ENCODE measurements at regions not wholly inside any gene's neighbourhood (a gene's known extent, or its start where the extent isn't known, plus 50 kb on each side); places are given as distances from the start of the nearest gene placed in this dataset.

GRCh38 chr11:22508665-22509064, 117.0 kb downstream of the FANCF start:
- CTCF ChIA-PET, result no interaction called here
- no peak for DNase-seq (ENCODE audit: low read depth)
- Histone ChIP-seq H3K36me3 (ENCODE audit: control insufficient read depth, insufficient read depth, low read length) (no peaks in the 10 kb centered on the region), H3K27me3 (ENCODE audit: control insufficient read depth, insufficient read depth, low read length) (no peaks in the 10 kb centered on the region), H3K4me3 (ENCODE audit: low read depth, low read length) (no peak overlapping the region)
- TF ChIP-seq, protein P1, sequence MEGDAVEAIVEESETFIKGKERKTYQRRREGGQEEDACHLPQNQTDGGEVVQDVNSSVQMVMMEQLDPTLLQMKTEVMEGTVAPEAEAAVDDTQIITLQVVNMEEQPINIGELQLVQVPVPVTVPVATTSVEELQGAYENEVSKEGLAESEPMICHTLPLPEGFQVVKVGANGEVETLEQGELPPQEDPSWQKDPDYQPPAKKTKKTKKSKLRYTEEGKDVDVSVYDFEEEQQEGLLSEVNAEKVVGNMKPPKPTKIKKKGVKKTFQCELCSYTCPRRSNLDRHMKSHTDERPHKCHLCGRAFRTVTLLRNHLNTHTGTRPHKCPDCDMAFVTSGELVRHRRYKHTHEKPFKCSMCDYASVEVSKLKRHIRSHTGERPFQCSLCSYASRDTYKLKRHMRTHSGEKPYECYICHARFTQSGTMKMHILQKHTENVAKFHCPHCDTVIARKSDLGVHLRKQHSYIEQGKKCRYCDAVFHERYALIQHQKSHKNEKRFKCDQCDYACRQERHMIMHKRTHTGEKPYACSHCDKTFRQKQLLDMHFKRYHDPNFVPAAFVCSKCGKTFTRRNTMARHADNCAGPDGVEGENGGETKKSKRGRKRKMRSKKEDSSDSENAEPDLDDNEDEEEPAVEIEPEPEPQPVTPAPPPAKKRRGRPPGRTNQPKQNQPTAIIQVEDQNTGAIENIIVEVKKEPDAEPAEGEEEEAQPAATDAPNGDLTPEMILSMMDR (IDR thresholded peaks at IDR 0.05; ENCODE audit: insufficient read depth, low read depth, low read length), result no peak
- POLR2A ChIA-PET, result no interaction called here

- TF ChIP-seq, protein P1 (IDR thresholded peaks at IDR 0.05; ENCODE audit: insufficient read depth, low read depth, low read length), result no peak
- POLR2A ChIA-PET, result no interaction called here
- no peaks in the 10 kb centered on the region for H3K27me3 ChIP-seq (ENCODE audit: control insufficient read depth, insufficient read depth, low read length)
- DNase-seq (ENCODE audit: low read depth), result no peak
- H3K4me3 ChIP-seq (ENCODE audit: low read depth, low read length), result no peak overlapping the region
- H3K36me3 ChIP-seq (ENCODE audit: control insufficient read depth, insufficient read depth, low read length), result no peaks in the 10 kb centered on the region
- CTCF ChIA-PET, result no interaction called here
These were observed 128.1 kb downstream of the FANCF start for GRCh38 chr11:22497474-22497873.

GRCh38 chr11:22491555-22492225, 133.9 kb downstream of the FANCF start:
- Histone ChIP-seq H3K4me3 (ENCODE audit: low read depth, low read length) (no peak overlapping the region), H3K36me3 (ENCODE audit: control insufficient read depth, insufficient read depth, low read length) (no peaks in the 10 kb centered on the region), H3K27me3 (ENCODE audit: control insufficient read depth, insufficient read depth, low read length) (no peaks in the 10 kb centered on the region)
- TF ChIP-seq, protein P1 (IDR thresholded peaks at IDR 0.05; ENCODE audit: insufficient read depth, low read depth, low read length), result no peak
- POLR2A ChIA-PET, result no interaction called here
- CTCF ChIA-PET, result no interaction called here
- DNase-seq (ENCODE audit: low read depth), result peak; percentile 26

GRCh38 chr11:22479971-22480720, 142.0 kb downstream of the SLC17A6 start:
- no peak for DNase-seq (ENCODE audit: low read depth)
- Histone ChIP-seq H3K36me3 (ENCODE audit: control insufficient read depth, insufficient read depth, low read length) (no peaks in the 10 kb centered on the region), H3K4me3 (ENCODE audit: low read depth, low read length) (no peak overlapping the region), H3K27me3 (ENCODE audit: control insufficient read depth, insufficient read depth, low read length) (no peaks in the 10 kb centered on the region)
- TF ChIP-seq, protein P1 (IDR thresholded peaks at IDR 0.05; ENCODE audit: insufficient read depth, low read depth, low read length), result no peak
- POLR2A ChIA-PET, result no interaction called here
- CTCF ChIA-PET, result no interaction called here

- TF ChIP-seq, protein P1 (IDR thresholded peaks at IDR 0.05; ENCODE audit: insufficient read depth, low read depth, low read length), result no peak
- no peak overlapping the region for H3K4me3 ChIP-seq (ENCODE audit: low read depth, low read length)
- no peaks in the 10 kb centered on the region for H3K36me3 ChIP-seq (ENCODE audit: control insufficient read depth, insufficient read depth, low read length)
- ChIA-PET CTCF (no interaction called here), POLR2A (no interaction called here)
- no peak for DNase-seq (ENCODE audit: low read depth)
- H3K27me3 ChIP-seq (ENCODE audit: control insufficient read depth, insufficient read depth, low read length), result no peaks in the 10 kb centered on the region
These were observed 141.0 kb downstream of the SLC17A6 start for GRCh38 chr11:22479208-22479607.

Data from BJ (cell line).